ENCODE measurements at regions not wholly inside any gene's neighbourhood (a gene's known extent, or its start where the extent isn't known, plus 50 kb on each side); places are given as distances from the start of the nearest gene placed in this dataset.

- no peak for DNase-seq
These were observed 107.7 kb downstream of the BAMBI start for GRCh38 chr10:28785018-28785417.

- no peak for DNase-seq
These were observed 110.9 kb downstream of the BAMBI start for GRCh38 chr10:28788252-28788651.

DNA sequence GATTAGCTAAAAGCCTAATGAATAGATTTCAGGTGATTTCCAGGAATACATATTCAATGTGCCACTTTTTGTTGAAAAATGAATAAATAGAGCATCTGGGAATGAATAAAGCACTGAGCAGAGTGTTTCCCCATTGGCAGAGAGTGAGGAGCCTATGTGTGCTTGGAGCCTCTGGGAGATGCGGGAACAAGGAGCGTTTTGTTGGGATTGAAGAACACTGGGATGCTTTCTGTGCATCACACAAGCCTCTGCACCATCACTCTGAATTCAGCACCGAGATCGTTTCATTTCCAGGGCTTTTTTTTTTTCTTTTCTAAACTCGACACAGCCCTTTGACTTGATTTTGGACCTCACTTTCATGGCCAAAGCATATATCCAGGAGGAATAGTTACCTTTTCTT lies 111.4 kb downstream of the BAMBI start:
- peak; percentile 85 for DNase-seq

DNA sequence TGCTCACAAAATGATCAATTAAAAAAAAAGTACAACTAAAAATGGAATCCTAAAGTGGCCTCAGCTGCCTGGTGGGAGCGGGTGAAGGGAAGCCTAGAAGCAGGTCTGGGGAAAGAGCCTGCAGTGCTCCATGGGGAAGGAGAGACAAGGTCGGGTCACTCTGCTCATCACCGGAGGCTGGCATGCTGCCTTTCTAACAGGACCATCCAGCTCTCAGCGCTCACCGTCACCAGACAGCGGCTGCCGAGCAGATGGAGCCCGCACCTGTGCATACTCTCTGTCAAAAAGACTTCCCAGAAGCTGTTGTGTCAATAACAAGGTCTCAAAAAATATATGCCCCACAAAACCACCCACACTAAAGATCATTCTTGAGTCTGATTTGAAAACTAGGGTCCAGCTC lies 112.8 kb downstream of the BAMBI start:
- no peak for DNase-seq

DNA sequence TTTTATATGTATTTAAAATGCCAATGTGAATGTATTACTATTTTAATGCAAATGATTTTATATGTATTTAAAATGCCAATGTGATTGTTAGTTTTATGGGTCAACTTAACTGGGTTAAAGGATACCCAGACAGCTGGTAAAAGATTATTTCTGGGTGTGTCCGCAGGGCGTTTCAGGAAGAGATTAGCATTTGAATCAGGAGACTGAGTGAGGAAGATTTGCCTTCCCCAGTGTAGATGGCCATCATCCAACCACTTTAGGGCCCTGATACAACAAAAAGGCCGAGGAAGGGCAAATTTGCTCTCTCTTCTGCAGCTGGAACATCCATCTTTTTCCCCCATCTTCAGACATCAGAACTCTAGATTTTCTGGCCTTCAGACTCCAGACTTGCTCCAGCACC lies 116.2 kb downstream of the BAMBI start:
- DNase-seq: no peak

DNA sequence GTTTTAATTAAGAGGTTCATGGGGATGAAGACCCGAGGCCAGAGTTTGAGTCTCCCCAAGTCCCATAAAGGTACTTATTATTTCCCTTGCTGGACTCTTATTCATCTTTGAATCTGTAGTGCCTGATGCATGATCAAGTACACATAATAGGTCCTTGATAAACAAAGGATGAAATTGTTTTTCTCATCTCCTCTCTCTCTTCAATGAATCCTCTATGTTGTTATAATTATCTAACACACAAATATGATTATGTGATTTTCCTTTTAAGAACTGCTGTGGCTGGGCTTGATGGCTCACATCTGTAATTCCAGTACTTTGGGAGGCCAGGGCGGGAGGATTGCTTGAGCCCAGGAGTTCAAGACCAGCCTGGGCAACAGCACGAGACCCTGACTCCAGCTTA lies 117.7 kb downstream of the BAMBI start:
- DNase-seq: no peak

- no peak for DNase-seq
These were observed 119.5 kb downstream of the BAMBI start for GRCh38 chr10:28796606-28797512.

- DNase-seq: no peak
These were observed 120.6 kb downstream of the BAMBI start for GRCh38 chr10:28797904-28798371.

DNA sequence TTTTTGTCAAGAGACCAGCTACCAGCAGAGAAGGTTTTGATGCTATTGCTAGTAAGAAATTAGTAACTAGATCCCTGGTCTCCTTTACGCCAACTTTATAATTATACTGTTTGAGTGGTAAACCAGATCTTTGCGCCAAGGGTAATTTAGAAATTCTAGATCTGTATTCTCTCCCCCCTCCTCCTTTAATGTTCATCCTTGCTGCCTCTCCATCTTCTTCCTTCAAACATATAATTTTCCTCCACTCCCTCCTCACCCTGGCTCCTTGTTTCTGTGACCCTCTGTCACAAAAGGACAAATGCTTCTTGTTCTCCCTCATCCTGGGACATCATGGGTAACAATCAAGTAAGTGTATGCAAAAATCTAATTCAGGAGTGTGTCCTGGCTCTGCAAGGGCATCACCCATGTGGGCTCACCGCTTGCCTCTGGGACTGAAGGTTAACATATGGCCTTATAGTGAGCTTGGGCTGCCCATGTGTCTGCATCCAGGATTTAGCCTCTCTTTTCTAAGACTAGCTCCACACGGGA lies 121.2 kb downstream of the BAMBI start:
- no peak for DNase-seq

GRCh38 chr10:28798964-28799363 lies 121.6 kb downstream of the BAMBI start:
- DNase-seq: no peak

DNA sequence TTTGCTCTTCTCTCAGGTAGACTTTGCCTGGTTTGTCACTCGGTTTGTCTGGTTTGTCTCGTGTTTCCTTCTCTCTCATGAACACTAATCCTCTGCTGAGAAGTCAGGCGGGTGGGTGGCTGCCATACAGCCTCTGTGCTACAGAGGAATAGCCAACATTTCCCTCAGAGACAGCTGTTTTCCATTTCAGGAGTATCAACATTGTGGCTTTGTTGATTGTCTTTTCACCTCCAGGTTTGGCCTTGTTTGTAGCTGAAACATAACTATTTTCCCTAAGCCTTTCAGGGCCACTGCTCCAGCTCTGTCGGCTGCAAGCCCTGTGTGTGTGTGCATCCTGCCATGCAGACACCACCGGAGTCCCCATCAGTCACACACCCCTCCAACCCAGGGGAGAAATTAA lies 122.8 kb downstream of the BAMBI start:
- DNase-seq: no peak

- DNase-seq: no peak
These were observed 123.9 kb downstream of the BAMBI start for GRCh38 chr10:28801247-28801646.

- no peak for DNase-seq
These were observed 124.5 kb downstream of the BAMBI start for GRCh38 chr10:28801869-28802268.

DNA sequence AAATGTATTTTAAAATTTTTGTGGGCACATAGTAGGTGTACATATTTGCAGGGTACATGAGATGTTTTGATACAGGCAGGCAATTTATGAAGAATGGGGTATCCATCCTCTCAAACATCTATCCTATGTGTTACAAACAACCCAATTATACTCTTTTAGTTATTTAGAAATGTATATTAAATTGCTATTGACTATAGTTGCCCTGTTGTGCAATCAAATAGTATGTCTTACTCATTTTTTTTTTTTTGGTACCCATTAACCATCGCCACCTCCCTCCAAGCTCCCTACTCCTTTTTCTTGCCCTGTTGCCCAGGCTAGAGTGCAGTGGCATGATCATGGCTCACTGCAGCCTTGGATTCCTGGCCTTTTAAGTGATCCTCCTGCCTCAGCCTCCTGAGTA lies 128.1 kb downstream of the BAMBI start:
- no peak for DNase-seq

- DNase-seq: no peak
These were observed 129.2 kb downstream of the BAMBI start for GRCh38 chr10:28806488-28806941.

- DNase-seq: no peak
These were observed 129.8 kb downstream of the BAMBI start for GRCh38 chr10:28806951-28807759.

- DNase-seq: no peak
These were observed 130.7 kb downstream of the BAMBI start for GRCh38 chr10:28807760-28808613.

- no peak for DNase-seq
These were observed 131.4 kb downstream of the BAMBI start for GRCh38 chr10:28808693-28809092.

- no peak for DNase-seq
These were observed 132.9 kb downstream of the BAMBI start for GRCh38 chr10:28810057-28810870.

GRCh38 chr10:28811639-28812349 lies 134.5 kb downstream of the BAMBI start:
- no peak for DNase-seq
